Stomach smooth muscle (tissue), 2 donors: ENCODE measurements at regions not wholly inside any gene's neighbourhood (a gene's known extent, or its start where the extent isn't known, plus 50 kb on each side); places are given as distances from the start of the nearest gene placed in this dataset.

Experiments used
- H3K27ac ChIP-seq: one replicate; pipeline ENCODE4 v1.7.0; 2013; ENCODE audit warnings: mild to moderate bottlenecking, low read length, inconsistent platforms
- H3K27me3 ChIP-seq, 2 donors: one replicate each; pipeline ENCODE4 v1.7.0; 2013; ENCODE audit warnings: low read length in 2 of 2; ENCODE audit not compliant: insufficient read depth in 2 of 2, control insufficient read depth in 1 of 2
- H3K36me3 ChIP-seq, 2 donors: one replicate each; pipeline ENCODE4 v1.7.0; 2013; ENCODE audit warnings: low read length in 2 of 2; ENCODE audit not compliant: control insufficient read depth in 2 of 2, insufficient read depth in 2 of 2
- H3K4me1 ChIP-seq: one replicate; pipeline ENCODE4 v1.7.0; 2013; ENCODE audit warnings: low read length; ENCODE audit not compliant: control insufficient read depth, insufficient read depth
- H3K4me3 ChIP-seq, 2 donors: one replicate each; pipeline ENCODE4 v1.7.0; 2013; ENCODE audit warnings: low read length in 2 of 2
- H3K9ac ChIP-seq, 2 donors: one replicate each; pipeline ENCODE4 v1.7.0; 2013; ENCODE audit warnings: low read length in 2 of 2, mild to moderate bottlenecking in 1 of 2
- H3K9me3 ChIP-seq, 2 donors: one replicate each; pipeline ENCODE4 v1.7.0; 2013; ENCODE audit warnings: low read length in 2 of 2; ENCODE audit not compliant: control insufficient read depth in 2 of 2
- donor health status: healthy.
- donor health status: Pancreatic carcinoma.

GRCh38 chr3:13199006-13199776 lies 126.0 kb upstream of the IQSEC1 start:
- no peak overlapping the region for H3K9ac ChIP-seq
- H3K36me3 ChIP-seq = no peaks in the 10 kb centered on the region
- H3K4me1 ChIP-seq = peaks cover 2% of the 10 kb centered on the region
- H3K27ac ChIP-seq = no peak overlapping the region
- no peaks in the 10 kb centered on the region for H3K9me3 ChIP-seq
- no peak overlapping the region for H3K4me3 ChIP-seq
- H3K27me3 ChIP-seq = peaks cover 9 to 23% of the 10 kb centered on the region in 2 donors

GRCh38 chr3:13198264-13198879 lies 125.1 kb upstream of the IQSEC1 start:
- Histone ChIP-seq H3K4me3 (no peak overlapping the region), H3K27ac (no peak overlapping the region), H3K27me3 (peaks cover 3 to 19% of the 10 kb centered on the region in 2 donors), H3K4me1 (peaks cover 2% of the 10 kb centered on the region), H3K36me3 (no peaks in the 10 kb centered on the region), H3K9ac (no peak overlapping the region), H3K9me3 (no peaks in the 10 kb centered on the region)

- no peak overlapping the region for H3K27ac ChIP-seq
- no peak overlapping the region for H3K9ac ChIP-seq
- no peak overlapping the region for H3K4me3 ChIP-seq
- H3K27me3 ChIP-seq = peaks cover 3 to 17% of the 10 kb centered on the region in 2 donors
- peaks cover 2% of the 10 kb centered on the region for H3K4me1 ChIP-seq
- H3K36me3 ChIP-seq = no peaks in the 10 kb centered on the region
- no peaks in the 10 kb centered on the region for H3K9me3 ChIP-seq
Observed at GRCh38 chr3:13197795-13198194, 124.6 kb upstream of the IQSEC1 start.

GRCh38 chr3:13197281-13197680 lies 124.1 kb upstream of the IQSEC1 start:
- Histone ChIP-seq H3K27ac (no peak overlapping the region), H3K4me1 (peaks cover 2% of the 10 kb centered on the region), H3K36me3 (no peaks in the 10 kb centered on the region), H3K9me3 (no peaks in the 10 kb centered on the region), H3K27me3 (peaks cover 3 to 17% of the 10 kb centered on the region in 2 donors), H3K4me3 (no peak overlapping the region), H3K9ac (no peak overlapping the region)

GRCh38 chr3:13195374-13195773 lies 122.1 kb upstream of the IQSEC1 start:
- Histone ChIP-seq H3K27me3 (peaks cover 3 to 7% of the 10 kb centered on the region in 2 donors), H3K27ac (no peak overlapping the region), H3K9ac (no peak overlapping the region), H3K4me1 (peaks cover 2% of the 10 kb centered on the region), H3K36me3 (no peaks in the 10 kb centered on the region), H3K9me3 (no peaks in the 10 kb centered on the region), H3K4me3 (no peak overlapping the region)

- Histone ChIP-seq H3K27me3 (peaks cover 3 to 7% of the 10 kb centered on the region in 2 donors), H3K4me3 (no peak overlapping the region), H3K4me1 (peaks cover 2% of the 10 kb centered on the region), H3K27ac (no peak overlapping the region), H3K9me3 (no peaks in the 10 kb centered on the region), H3K9ac (no peak overlapping the region), H3K36me3 (no peaks in the 10 kb centered on the region)
Observed at GRCh38 chr3:13194285-13195209, 121.3 kb upstream of the IQSEC1 start.

- peaks cover 3 to 7% of the 10 kb centered on the region in 2 donors for H3K27me3 ChIP-seq
- no peak overlapping the region for H3K9ac ChIP-seq
Observed at GRCh38 chr3:13193320-13194284, 120.4 kb upstream of the IQSEC1 start.

GRCh38 chr3:13192471-13193213 lies 119.4 kb upstream of the IQSEC1 start:
- H3K36me3 ChIP-seq = no peaks in the 10 kb centered on the region
- no peak overlapping the region for H3K27ac ChIP-seq
- H3K27me3 ChIP-seq = peaks cover 3 to 7% of the 10 kb centered on the region in 2 donors
- no peak overlapping the region for H3K4me3 ChIP-seq
- H3K4me1 ChIP-seq = peaks cover 2% of the 10 kb centered on the region
- no peak overlapping the region for H3K9ac ChIP-seq
- H3K9me3 ChIP-seq = peaks cover 0 to 13% of the 10 kb centered on the region in 2 donors

More at GRCh38 chr3:13193320-13194284, 120.4 kb upstream of the IQSEC1 start:
- peaks cover 2% of the 10 kb centered on the region for H3K4me1 ChIP-seq
- peaks cover 0 to 4% of the 10 kb centered on the region in 2 donors for H3K9me3 ChIP-seq
- H3K4me3 ChIP-seq = no peak overlapping the region
- H3K27ac ChIP-seq = no peak overlapping the region
- H3K36me3 ChIP-seq = no peaks in the 10 kb centered on the region

- peaks cover 0 to under 1% of the 10 kb centered on the region in 2 donors for H3K27me3 ChIP-seq
- no peaks in the 10 kb centered on the region for H3K4me1 ChIP-seq
- no peak overlapping the region for H3K4me3 ChIP-seq
- H3K9me3 ChIP-seq = peaks cover 0 to 14% of the 10 kb centered on the region in 2 donors
- no peak overlapping the region for H3K9ac ChIP-seq
- H3K27ac ChIP-seq = no peak overlapping the region
- no peaks in the 10 kb centered on the region for H3K36me3 ChIP-seq
Observed at GRCh38 chr3:13191016-13191415, 117.8 kb upstream of the IQSEC1 start.
